Mammary epithelial cell (primary cell): ENCODE measurements at regions not wholly inside any gene's neighbourhood (a gene's known extent, or its start where the extent isn't known, plus 50 kb on each side); places are given as distances from the start of the nearest gene placed in this dataset.

Experiments
- CTCF ChIP-seq, 2 donors: IDR thresholded peaks in 1 of 2; conservative IDR thresholded peaks in 1 of 2; 2 replicates each; pipeline ENCODE4 v1.5.1; 2011 to 2012; ENCODE audit warnings: inconsistent platforms in 2 of 2, low read length in 2 of 2, mild to moderate bottlenecking in 2 of 2, control low read depth in 1 of 2, low read depth in 1 of 2; ENCODE audit not compliant: insufficient read depth in 1 of 2; ENCODE audit errors: extremely low read depth in 1 of 2
- EZH2 ChIP-seq: IDR thresholded peaks from 2 replicates; pipeline ENCODE4 v1.6.1; 2012; ENCODE audit warnings: low read length, inconsistent platforms, borderline replicate concordance

- no peak for TF ChIP-seq EZH2
- no peak for TF ChIP-seq CTCF (conservative IDR thresholded peaks at IDR 0.05 in 1 of 2, IDR thresholded peaks at IDR 0.05 in 1 of 2; ENCODE audit: extremely low read depth in 1 of 2, insufficient read depth in 1 of 2, low read depth in 1 of 2, low read length in 2 of 2)
These were observed 337.4 kb upstream of the LYPLAL1 start for GRCh38 chr1:218836264-218836663.
